Renal cortical epithelial cell (primary cell): ENCODE measurements at regions not wholly inside any gene's neighbourhood (a gene's known extent, or its start where the extent isn't known, plus 50 kb on each side); places are given as distances from the start of the nearest gene placed in this dataset.
"Not testable (repeated sequence)": the region's sequence is repeated elsewhere in the genome, so short reads cannot be mapped to it uniquely, and the experiment has no call there.

Experiments used
- DNase-seq: peaks from one replicate; pipeline ENCODE4 v3.0.0-alpha.2; 2011; ENCODE audit warnings: low read depth

DNA sequence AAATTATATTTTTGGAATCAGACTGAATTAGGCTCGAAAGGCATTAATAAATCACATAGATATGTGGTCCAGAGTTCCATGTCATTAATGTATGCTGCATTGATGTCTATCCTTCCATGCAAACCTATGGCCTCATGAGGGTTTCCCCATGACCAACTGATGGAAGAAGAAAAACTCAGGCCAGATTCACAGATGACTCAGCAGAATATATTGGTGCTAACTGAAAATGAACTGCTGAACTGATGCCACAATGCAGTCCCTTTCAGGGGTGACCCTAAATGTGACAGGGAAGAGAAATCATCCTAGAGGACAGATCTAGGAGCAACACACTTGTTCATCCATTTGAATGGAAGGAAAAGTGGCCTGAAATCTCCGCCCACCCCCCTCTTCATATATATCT is 110.5 kb upstream of the KCND3 start:
- no peak for DNase-seq

- DNase-seq: no peak
Measured at GRCh38 chr1:112105557-112105956, 116.1 kb upstream of the KCND3 start.

GRCh38 chr1:112110031-112110430 is 120.6 kb upstream of the KCND3 start:
- DNase-seq: peak; percentile 12

DNA sequence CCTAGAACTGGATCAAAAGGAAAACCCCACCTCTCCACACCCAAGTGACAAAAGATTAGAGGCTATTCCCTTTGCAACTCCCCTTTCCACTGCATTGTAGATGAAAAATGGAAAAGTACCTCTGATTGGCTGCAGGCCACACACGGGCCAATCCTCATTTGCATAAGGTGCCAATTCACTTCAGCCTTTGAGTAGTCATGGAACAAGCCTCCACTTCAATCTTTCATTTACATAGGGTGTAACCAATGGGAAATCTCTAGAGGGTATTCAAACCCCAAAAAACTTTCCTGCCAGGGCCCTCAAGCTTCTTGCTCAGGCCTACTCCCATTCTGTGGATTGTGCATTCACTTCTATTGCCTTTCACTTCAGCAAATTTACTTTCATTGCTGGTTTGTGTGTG is 122.3 kb upstream of the KCND3 start:
- no peak for DNase-seq

- no peak for DNase-seq
Measured at GRCh38 chr1:112114540-112114939, 125.1 kb upstream of the KCND3 start.

GRCh38 chr1:112126598-112126997 is 137.1 kb upstream of the KCND3 start:
- no peak for DNase-seq

GRCh38 chr1:112127606-112128005 is 138.1 kb upstream of the KCND3 start:
- not testable (repeated sequence) for DNase-seq

GRCh38 chr1:112133487-112133886 is 144.0 kb upstream of the KCND3 start:
- DNase-seq: no peak

DNA sequence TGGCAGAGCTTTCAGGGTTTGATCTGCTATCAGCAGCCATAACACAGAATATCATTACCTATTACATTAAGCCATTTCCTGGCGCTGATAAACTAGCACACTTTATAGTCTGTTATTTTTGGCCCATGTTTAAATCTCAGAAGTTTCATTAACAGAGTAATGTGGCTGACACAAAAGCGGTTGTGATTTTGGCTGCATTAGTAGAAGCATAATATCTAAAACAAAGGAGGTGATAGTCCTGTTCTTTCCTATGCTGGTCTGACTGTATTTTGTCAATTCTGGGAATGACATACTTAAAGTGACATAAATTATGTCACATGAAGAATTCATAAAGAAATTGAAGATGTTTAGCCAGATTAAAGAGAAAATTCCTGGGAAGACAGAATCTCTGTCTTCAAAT is 151.3 kb upstream of the KCND3 start:
- DNase-seq: no peak

- DNase-seq: no peak
Measured at GRCh38 chr1:112141301-112141700, 151.8 kb upstream of the KCND3 start.

DNA sequence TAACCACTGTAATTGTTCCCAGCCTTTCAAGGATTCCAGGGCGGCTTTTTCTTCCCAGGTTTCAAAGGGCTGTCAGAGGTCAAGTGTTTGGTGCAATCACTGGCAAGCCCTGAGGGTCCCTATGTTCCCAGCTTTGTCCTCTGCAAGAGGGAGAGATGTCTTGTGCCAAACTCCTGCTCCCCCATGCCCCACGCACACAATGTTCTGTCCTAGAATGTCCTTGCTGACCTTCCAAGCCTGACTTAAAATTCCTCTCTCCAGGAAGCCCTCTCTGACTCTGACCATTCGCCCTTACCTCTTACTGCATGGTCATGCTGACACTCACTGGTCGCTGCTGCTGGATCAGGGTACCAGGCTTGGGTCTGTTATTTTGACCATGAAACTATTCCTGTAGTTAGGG is 152.5 kb upstream of the KCND3 start:
- DNase-seq: no peak

DNA sequence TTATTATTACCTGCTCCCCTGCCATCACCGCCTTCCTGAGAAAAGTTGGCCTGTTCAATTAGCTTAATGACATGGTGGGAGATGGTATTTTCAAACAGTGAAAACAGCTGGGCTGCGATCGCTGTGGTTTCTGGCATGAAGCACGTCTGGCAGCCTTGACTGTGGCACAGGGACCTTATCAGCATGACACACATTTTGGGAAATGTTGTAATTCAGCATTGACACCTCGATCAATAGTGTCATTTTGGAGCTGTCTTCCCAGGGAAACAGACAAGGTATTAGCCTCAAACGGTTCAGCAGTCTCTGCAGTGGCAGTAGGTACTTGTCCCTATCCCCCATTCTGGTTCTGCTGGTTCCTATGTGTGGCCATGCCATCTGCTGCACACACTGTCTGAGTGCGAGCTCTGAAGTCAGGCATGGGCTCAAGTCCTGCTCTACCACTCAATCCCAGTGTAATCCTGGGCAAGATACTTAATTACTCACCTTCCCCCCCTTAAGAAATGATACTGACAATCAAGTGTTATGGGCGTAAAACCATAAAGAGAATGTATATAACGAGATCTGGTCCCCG is 154.5 kb upstream of the KCND3 start:
- DNase-seq: no peak

GRCh38 chr1:112144733-112145426 is 155.4 kb upstream of the KCND3 start:
- DNase-seq: no peak

GRCh38 chr1:112146201-112146715 is 156.8 kb upstream of the KCND3 start:
- no peak for DNase-seq

DNA sequence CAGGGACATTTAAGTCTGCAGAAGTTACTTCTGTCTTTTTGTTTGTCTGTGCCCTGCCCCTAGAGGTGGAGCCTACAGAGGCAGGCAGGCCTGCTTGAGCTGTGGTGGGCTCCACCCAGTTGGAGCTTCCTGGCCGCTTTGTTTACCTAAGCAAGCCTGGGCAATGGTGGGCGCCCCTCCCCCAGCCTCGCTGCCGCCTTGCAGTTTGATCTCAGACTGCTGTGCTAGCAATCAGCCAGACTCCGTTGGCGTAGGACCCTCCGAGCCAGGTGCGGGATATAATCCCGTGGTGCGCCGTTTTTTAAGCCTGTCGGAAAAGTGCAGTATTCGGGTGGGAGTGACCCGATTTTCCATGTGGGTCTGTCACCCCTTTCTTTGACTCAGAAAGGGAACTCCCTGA is 170.7 kb upstream of the KCND3 start:
- DNase-seq: not testable (repeated sequence)

DNA sequence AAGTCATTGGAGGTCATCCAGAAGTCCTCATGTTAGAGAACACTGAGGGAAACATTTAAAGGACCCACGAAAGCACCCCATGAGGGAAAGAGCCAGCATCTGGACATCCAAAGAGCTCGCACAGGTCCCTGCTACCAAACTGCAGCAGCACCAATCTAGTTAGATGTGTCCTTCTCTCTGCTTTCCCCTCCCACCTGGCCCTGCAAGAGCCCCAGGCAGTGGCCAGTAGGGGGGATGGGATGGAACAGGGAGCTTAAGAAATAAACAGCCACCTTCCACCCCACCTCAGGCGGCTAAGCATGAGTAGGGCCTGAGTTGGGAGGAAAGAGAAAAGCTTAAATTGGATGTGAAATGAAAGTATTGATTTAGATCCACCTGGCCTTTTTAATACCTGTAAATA is 175.9 kb upstream of the KCND3 start:
- no peak for DNase-seq

GRCh38 chr1:112169517-112169916 is 180.0 kb upstream of the KCND3 start:
- no peak for DNase-seq

DNA sequence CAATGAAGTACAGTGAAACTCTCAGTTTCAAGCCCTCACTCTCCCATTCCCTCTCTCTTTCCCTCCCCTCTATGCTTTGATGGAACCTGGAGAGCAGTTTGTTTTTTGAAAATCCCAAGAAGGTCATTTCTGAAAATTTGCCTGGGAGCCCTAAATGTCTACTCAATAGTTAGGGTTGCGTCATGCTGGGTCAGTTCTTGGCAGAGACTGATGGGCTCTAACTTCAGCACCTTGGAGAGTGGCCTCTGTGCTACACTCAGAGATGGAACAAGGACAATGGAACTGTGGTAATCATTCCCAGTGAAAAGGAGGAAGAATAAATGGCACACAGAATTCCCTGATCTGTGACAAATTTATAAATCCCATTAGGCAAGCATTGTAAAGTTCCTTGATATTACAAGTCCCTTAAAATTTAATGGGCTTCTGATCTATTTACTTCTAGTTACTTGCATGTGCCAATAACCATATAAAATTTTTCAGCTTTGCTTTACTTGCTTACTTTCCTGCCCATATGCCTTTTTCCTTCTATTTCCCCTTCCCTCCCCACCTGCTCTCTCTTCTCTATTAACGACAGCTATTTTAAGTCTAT is 182.9 kb upstream of the KCND3 start:
- DNase-seq: peak; percentile 39

GRCh38 chr1:112177314-112177713 is 187.8 kb upstream of the KCND3 start:
- DNase-seq: no peak

GRCh38 chr1:112188611-112189010 is 199.1 kb upstream of the KCND3 start:
- no peak for DNase-seq

DNA sequence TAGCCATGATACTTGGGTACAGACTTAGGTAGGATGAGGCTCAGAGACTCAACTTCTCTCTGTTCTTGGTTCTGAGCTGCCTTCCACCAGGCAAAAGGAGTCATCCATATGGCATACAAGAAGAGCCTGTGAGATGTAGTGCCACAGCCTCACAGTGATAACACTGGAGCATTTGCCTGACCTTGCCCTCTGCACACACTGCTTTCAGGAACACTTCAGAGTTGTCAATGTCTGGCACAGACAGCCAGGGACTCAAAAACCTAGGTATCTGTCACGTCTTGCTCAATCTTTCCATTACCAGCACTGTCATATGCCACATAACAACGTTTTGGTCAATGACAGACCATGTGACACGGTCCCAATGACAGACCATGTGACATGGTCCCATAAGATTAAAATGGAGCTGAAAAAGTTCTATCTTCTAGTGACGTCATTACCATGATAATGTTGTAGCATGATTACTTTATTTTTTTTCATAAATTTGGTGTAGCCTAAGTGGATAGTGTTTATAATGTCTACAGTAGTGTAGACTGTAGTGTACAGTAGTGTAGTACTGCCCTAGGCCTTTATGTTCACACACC is 199.9 kb upstream of the CTTNBP2NL start:
- no peak for DNase-seq

DNA sequence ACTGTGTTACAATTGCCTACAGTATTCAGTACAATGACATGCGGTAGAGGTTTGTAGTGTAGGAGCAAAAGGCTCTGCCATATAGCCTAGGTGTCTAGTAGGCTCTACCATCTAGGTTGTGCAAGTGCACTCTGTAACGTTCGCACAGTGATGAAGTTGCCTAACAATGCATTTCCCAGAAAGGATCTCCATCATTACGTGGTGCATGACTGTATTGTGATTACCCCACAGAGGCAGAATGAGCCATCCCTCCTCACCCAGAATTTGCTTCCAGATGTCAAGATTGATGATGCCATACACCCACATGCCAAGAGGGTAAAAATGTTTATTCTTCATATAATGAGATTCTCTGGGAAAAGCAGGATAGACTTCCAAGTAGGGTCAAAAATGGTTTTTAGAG is 199.3 kb upstream of the CTTNBP2NL start:
- DNase-seq: no peak

- DNase-seq: no peak
Measured at GRCh38 chr1:112209493-112209892, 186.5 kb upstream of the CTTNBP2NL start.
